Endothelial cell of umbilical vein (primary cell): ENCODE measurements at regions not wholly inside any gene's neighbourhood (a gene's known extent, or its start where the extent isn't known, plus 50 kb on each side); places are given as distances from the start of the nearest gene placed in this dataset.

Source experiments
- BruUV-seq: library from RNA; stranded (reverse); fragments of 400-500 nt; replicated peaks from 2 replicates; lab custom pipeline; 2021; lab: Mats Ljungman, UMichigan
- CTCF ChIA-PET: fragments of 300-600, 350-600 bp; sonication (Branson Sonifier 250); formaldehyde crosslinking; loops from one replicate; lab custom pipeline; 2021; ENCODE audit warnings: antibody characterized with exemption, inconsistent platforms; lab: Charles Lee
- POLR2A ChIA-PET: fragments of 300-600, 350-600 bp; sonication (Branson Sonifier 250); formaldehyde crosslinking; loops from one replicate; lab custom pipeline; 2021; ENCODE audit warnings: antibody characterized with exemption, inconsistent platforms; lab: Charles Lee
- DNase-seq: peaks from one replicate; pipeline ENCODE4 v3.0.0-alpha.2; 2011; ENCODE audit warnings: low read depth, low spot score
- FAIRE-seq: peaks from 2 replicates; lab custom pipeline; 2011; peaks lifted over from hg19 to GRCh38; lab: Jason Lieb, UNC
- H2AFZ ChIP-seq: 2 replicates; pipeline ENCODE4 v1.6.0; 2012; ENCODE audit warnings: low read depth, low read length, control low read depth, inconsistent platforms
- H3K27ac ChIP-seq: 2 replicates; pipeline ENCODE4 v1.5.1; 2011; ENCODE audit warnings: low read depth, mild to moderate bottlenecking, control low read depth, low read length, moderate library complexity; ENCODE audit not compliant: insufficient read depth
- H3K27me3 ChIP-seq, 2 experiments: 2 replicates each; pipeline versions ENCODE4 v1.6.0 to v1.6.1; 2011; ENCODE audit warnings: low read length in 2 of 2, mixed read lengths in 1 of 2; ENCODE audit not compliant: control insufficient read depth in 2 of 2, insufficient read depth in 2 of 2
- H3K36me3 ChIP-seq, 2 experiments: 2 replicates in 1 of 2; 3 replicates in 1 of 2; pipeline ENCODE4 v1.5.1; 2011; ENCODE audit warnings: low read length in 2 of 2, mild to moderate bottlenecking in 1 of 2, moderate library complexity in 1 of 2; ENCODE audit not compliant: control insufficient read depth in 2 of 2, insufficient read depth in 2 of 2; ENCODE audit errors: extremely low read depth in 1 of 2
- H3K4me1 ChIP-seq: 3 replicates; pipeline ENCODE4 v1.5.1; 2011; ENCODE audit warnings: mild to moderate bottlenecking, low read length; ENCODE audit not compliant: control insufficient read depth, insufficient read depth; ENCODE audit errors: extremely low read depth
- H3K4me2 ChIP-seq: 2 replicates; pipeline ENCODE4 v1.6.1; 2011; ENCODE audit warnings: low read length, control low read depth, mixed read lengths; ENCODE audit not compliant: insufficient read depth
- H3K4me3 ChIP-seq, 3 experiments: fragments of 200-600 bp in 1 of 3; sonication (generic), shearing (Covaris generic) in 1 of 3; replicated peaks in 1 of 3; 2 replicates each; pipeline ENCODE4 v1.5.1; 2011 to 2016; ENCODE audit warnings: control low read depth in 3 of 3, low read length in 3 of 3, mild to moderate bottlenecking in 2 of 3, inconsistent platforms in 1 of 3, low read depth in 1 of 3, moderate library complexity in 1 of 3; ENCODE audit not compliant: insufficient read depth in 1 of 3
- H3K79me2 ChIP-seq: 2 replicates; pipeline ENCODE4 v1.6.0; 2012; ENCODE audit warnings: low read length, inconsistent platforms; ENCODE audit not compliant: control insufficient read depth, insufficient read depth
- H3K9ac ChIP-seq: replicated peaks from 2 replicates; pipeline ENCODE3; 2011; ENCODE audit warnings: low read length, control low read depth; ENCODE audit not compliant: insufficient read depth; ENCODE audit errors: extremely low read depth
- H3K9me1 ChIP-seq: replicated peaks from 3 replicates; pipeline ENCODE4 v1.6.0; 2011; ENCODE audit warnings: mild to moderate bottlenecking, low read length; ENCODE audit not compliant: control insufficient read depth, insufficient read depth; ENCODE audit errors: extremely low read depth
- H3K9me3 ChIP-seq: replicated peaks from 2 replicates; pipeline ENCODE4 v1.5.1; 2012; ENCODE audit warnings: low read length, inconsistent platforms; ENCODE audit not compliant: control insufficient read depth, insufficient read depth
- H4K20me1 ChIP-seq: replicated peaks from 2 replicates; pipeline ENCODE3; 2011; ENCODE audit warnings: mild to moderate bottlenecking, low read length; ENCODE audit not compliant: control insufficient read depth, insufficient read depth; ENCODE audit errors: extremely low read depth
- CTCF ChIP-seq, 2 donors: IDR thresholded peaks; 1 replicate in 1 of 2; 2 replicates in 1 of 2; pipeline ENCODE4 v1.5.1; 2011; ENCODE audit warnings: low read length in 2 of 2, mild to moderate bottlenecking in 2 of 2, moderate library complexity in 2 of 2, control low read depth in 1 of 2, inconsistent platforms in 1 of 2, low read depth in 1 of 2; ENCODE audit not compliant: insufficient read depth in 1 of 2; ENCODE audit errors: extremely low read depth in 1 of 2
- EZH2 ChIP-seq: IDR thresholded peaks from 2 replicates; pipeline ENCODE4 v1.6.1; 2012; ENCODE audit warnings: borderline replicate concordance, low read depth, mild to moderate bottlenecking, moderate library complexity, low read length, inconsistent platforms; ENCODE audit not compliant: severe bottlenecking
- FOS ChIP-seq: IDR thresholded peaks from 2 replicates; pipeline ENCODE4 v1.6.1; 2011; ENCODE audit warnings: mild to moderate bottlenecking, low read length, moderate library complexity, borderline replicate concordance; ENCODE audit not compliant: insufficient read depth
- GATA2 ChIP-seq: IDR thresholded peaks from 2 replicates; pipeline ENCODE4 v1.7.0; 2011; ENCODE audit warnings: low read depth, mild to moderate bottlenecking, moderate library complexity, mixed read lengths, low read length; ENCODE audit not compliant: insufficient read length, insufficient read depth
- JUN ChIP-seq: IDR thresholded peaks from 2 replicates; pipeline ENCODE4 v1.6.1; 2011; ENCODE audit warnings: borderline replicate concordance, low read depth; ENCODE audit not compliant: insufficient read length, insufficient read depth
- MAX ChIP-seq: IDR thresholded peaks from 2 replicates; pipeline ENCODE4 v1.6.1; 2011; ENCODE audit not compliant: insufficient read depth, insufficient read length
- MYC ChIP-seq: IDR thresholded peaks from one replicate; pipeline ENCODE4 v1.6.1; 2011; ENCODE audit warnings: mild to moderate bottlenecking, low read depth, low read length
- POLR2A ChIP-seq: IDR thresholded peaks from 2 replicates; pipeline ENCODE4 v1.6.1; 2012; ENCODE audit warnings: low read depth, mild to moderate bottlenecking, control low read depth, low read length
- POLR2AphosphoS5 ChIP-seq: IDR thresholded peaks from 2 replicates; pipeline ENCODE4 v1.6.1; 2012; ENCODE audit warnings: low read depth, mild to moderate bottlenecking, control low read depth, low read length, moderate library complexity; ENCODE audit not compliant: insufficient read depth
- dilution Hi-C: fragments of 300-500 bp; cut with MboI; formaldehyde crosslinking; loops from one replicate; pipeline ENCODE4 v1.15.0; 2019; ENCODE audit warnings: low sequenced_read_pairs; ENCODE audit not compliant: extremely low pct_ligation_motif_present
- intact Hi-C: fragments of 100-400 bp; cut with micrococcal nuclease; formaldehyde crosslinking; loops from one replicate; pipeline ENCODE4 v1.10.0; 2022

GRCh38 chr3:171974986-171975837, 64.2 kb upstream of the FNDC3B start:
- Histone ChIP-seq H3K9me1 (no peaks in the 10 kb centered on the region), H3K4me1 (no peaks in the 10 kb centered on the region), H3K4me2 (no peak overlapping the region), H3K27ac (no peak overlapping the region), H3K79me2 (no peaks in the 10 kb centered on the region), H3K27me3 (no peaks in the 10 kb centered on the region), H4K20me1 (no peaks in the 10 kb centered on the region), H3K9me3 (no peaks in the 10 kb centered on the region), H3K9ac (no peak overlapping the region), H2AFZ (no peak overlapping the region), H3K4me3 (no peak overlapping the region), H3K36me3 (no peaks in the 10 kb centered on the region)
- DNase-seq = no peak
- CTCF ChIA-PET = interaction anchor here (0.7 kb wide), 1 partner anchor 9 kb away, joined by 3 read pairs; no protein-coding TSS in a partner anchor
- POLR2A ChIA-PET = no interaction called here
- BruUV-seq = no TSS peak
- TF ChIP-seq MYC (no peak), POLR2AphosphoS5 (no peak), CTCF (IDR thresholded peaks at IDR 0.05; ENCODE audit: extremely low read depth in 1 of 2, insufficient read depth in 1 of 2, low read depth in 1 of 2, low read length in 2 of 2) (no peak), JUN (no peak), MAX (no peak), FOS (no peak), GATA2 (no peak), EZH2 (no peak), POLR2A (no peak)
- dilution Hi-C loops (no loop called here), intact Hi-C loops (no loop called here)
- FAIRE-seq = no peak
